ENCODE measurements at regions not wholly inside any gene's neighbourhood (a gene's known extent, or its start where the extent isn't known, plus 50 kb on each side); places are given as distances from the start of the nearest gene placed in this dataset.

DNA sequence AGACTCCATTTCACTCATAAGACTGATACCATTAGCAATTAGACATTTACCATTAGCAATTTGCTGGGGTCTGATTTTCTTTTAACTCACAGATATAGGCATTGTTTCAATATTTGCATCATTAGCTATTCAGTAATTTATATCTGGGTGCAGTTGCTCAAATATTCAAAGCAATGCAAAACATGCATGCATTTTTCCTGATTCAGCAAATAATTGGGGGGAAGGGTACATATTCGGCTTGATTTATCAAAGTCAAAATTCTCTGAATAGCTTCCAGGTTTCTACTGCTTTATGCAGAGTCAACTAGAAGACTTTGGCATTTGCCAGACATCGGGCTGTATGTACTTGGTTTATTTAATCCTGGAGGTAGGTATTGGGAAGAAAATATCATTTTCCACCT is 315.6 kb upstream of the NR2F2 start:
- no peak overlapping the region for H3K4me3 ChIP-seq (replicated peaks; ENCODE audit: insufficient read depth, low read length)
- TF ChIP-seq SPI1 (IDR thresholded peaks at IDR 0.05; ENCODE audit: borderline replicate concordance, low read depth) (no peak), POLR2AphosphoS5 (IDR thresholded peaks at IDR 0.05; ENCODE audit: low read depth) (no peak)
- TF ChIP-seq, protein P1, sequence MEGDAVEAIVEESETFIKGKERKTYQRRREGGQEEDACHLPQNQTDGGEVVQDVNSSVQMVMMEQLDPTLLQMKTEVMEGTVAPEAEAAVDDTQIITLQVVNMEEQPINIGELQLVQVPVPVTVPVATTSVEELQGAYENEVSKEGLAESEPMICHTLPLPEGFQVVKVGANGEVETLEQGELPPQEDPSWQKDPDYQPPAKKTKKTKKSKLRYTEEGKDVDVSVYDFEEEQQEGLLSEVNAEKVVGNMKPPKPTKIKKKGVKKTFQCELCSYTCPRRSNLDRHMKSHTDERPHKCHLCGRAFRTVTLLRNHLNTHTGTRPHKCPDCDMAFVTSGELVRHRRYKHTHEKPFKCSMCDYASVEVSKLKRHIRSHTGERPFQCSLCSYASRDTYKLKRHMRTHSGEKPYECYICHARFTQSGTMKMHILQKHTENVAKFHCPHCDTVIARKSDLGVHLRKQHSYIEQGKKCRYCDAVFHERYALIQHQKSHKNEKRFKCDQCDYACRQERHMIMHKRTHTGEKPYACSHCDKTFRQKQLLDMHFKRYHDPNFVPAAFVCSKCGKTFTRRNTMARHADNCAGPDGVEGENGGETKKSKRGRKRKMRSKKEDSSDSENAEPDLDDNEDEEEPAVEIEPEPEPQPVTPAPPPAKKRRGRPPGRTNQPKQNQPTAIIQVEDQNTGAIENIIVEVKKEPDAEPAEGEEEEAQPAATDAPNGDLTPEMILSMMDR (IDR thresholded peaks at IDR 0.05; ENCODE audit: insufficient read depth, low read length): no peak
- no peak for DNase-seq (ENCODE audit: low read depth in 1 of 2, low spot score in 1 of 2)
- H3K27ac ChIP-seq (replicated peaks): no peak overlapping the region
- H3K27me3 ChIP-seq (ENCODE audit: insufficient read depth, poor library complexity, severe bottlenecking): no peaks in the 10 kb centered on the region

DNA sequence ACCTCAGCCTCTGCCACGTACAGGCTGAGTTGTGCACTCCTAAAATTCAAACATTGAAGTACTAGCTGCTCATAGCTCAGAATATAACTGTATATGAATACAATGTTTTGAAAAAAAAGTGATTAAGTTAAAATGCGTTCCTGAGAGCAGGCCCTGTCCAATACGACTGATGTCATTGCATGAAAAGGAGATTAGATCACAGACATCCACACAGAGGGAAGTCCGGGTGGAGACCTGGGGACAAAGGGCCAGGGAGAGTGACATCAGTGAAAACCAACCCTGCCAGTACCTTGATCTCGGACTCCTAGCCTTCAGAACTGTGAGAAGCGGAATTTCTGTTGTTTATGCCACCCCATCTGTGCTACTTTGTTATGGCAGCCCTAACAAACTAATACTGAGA is 311.4 kb upstream of the NR2F2 start:
- TF ChIP-seq, protein P1 (IDR thresholded peaks at IDR 0.05; ENCODE audit: insufficient read depth, low read length): no peak
- TF ChIP-seq POLR2AphosphoS5 (IDR thresholded peaks at IDR 0.05; ENCODE audit: low read depth) (no peak), GABPA (IDR thresholded peaks at IDR 0.05; ENCODE audit: low read depth) (no peak), SPI1 (IDR thresholded peaks at IDR 0.05; ENCODE audit: borderline replicate concordance, low read depth) (no peak)
- TF ChIP-seq, protein P2, sequence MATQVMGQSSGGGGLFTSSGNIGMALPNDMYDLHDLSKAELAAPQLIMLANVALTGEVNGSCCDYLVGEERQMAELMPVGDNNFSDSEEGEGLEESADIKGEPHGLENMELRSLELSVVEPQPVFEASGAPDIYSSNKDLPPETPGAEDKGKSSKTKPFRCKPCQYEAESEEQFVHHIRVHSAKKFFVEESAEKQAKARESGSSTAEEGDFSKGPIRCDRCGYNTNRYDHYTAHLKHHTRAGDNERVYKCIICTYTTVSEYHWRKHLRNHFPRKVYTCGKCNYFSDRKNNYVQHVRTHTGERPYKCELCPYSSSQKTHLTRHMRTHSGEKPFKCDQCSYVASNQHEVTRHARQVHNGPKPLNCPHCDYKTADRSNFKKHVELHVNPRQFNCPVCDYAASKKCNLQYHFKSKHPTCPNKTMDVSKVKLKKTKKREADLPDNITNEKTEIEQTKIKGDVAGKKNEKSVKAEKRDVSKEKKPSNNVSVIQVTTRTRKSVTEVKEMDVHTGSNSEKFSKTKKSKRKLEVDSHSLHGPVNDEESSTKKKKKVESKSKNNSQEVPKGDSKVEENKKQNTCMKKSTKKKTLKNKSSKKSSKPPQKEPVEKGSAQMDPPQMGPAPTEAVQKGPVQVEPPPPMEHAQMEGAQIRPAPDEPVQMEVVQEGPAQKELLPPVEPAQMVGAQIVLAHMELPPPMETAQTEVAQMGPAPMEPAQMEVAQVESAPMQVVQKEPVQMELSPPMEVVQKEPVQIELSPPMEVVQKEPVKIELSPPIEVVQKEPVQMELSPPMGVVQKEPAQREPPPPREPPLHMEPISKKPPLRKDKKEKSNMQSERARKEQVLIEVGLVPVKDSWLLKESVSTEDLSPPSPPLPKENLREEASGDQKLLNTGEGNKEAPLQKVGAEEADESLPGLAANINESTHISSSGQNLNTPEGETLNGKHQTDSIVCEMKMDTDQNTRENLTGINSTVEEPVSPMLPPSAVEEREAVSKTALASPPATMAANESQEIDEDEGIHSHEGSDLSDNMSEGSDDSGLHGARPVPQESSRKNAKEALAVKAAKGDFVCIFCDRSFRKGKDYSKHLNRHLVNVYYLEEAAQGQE (IDR thresholded peaks at IDR 0.05; ENCODE audit: insufficient replicate concordance, low read depth): no peak
- no peak for DNase-seq (ENCODE audit: low read depth in 1 of 2, low spot score in 1 of 2)
- Histone ChIP-seq H3K4me3 (replicated peaks; ENCODE audit: insufficient read depth, low read length) (no peak overlapping the region), H3K27me3 (ENCODE audit: insufficient read depth, poor library complexity, severe bottlenecking) (no peaks in the 10 kb centered on the region), H3K27ac (replicated peaks) (no peak overlapping the region)

DNA sequence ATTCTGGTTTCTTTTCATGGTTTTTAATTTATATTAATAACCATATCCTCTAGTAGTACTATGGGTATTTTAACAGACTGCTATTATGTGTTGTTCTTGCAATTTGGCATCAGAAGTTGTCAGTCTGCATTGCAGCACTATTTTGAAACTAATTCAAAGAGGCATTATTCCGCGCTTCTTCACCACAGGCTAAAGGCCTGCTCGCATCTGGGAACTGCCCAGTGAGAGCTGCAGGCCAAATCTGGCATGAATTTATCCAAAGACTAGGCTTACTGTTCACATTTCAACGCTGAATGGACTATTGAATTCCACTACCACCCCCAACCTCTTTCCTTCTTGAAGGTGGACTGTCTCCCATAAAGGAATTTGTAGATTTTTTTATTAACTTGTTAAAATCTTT is 310.4 kb upstream of the NR2F2 start:
- no peak overlapping the region for H3K27ac ChIP-seq (replicated peaks)
- TF ChIP-seq, protein P1 (IDR thresholded peaks at IDR 0.05; ENCODE audit: insufficient read depth, low read length): no peak
- TF ChIP-seq POLR2AphosphoS5 (IDR thresholded peaks at IDR 0.05; ENCODE audit: low read depth) (no peak), GABPA (IDR thresholded peaks at IDR 0.05; ENCODE audit: low read depth) (no peak), SPI1 (IDR thresholded peaks at IDR 0.05; ENCODE audit: borderline replicate concordance, low read depth) (no peak)
- TF ChIP-seq, protein P2 (IDR thresholded peaks at IDR 0.05; ENCODE audit: insufficient replicate concordance, low read depth): no peak
- no peak overlapping the region for H3K4me3 ChIP-seq (replicated peaks; ENCODE audit: insufficient read depth, low read length)
- no peaks in the 10 kb centered on the region for H3K27me3 ChIP-seq (ENCODE audit: insufficient read depth, poor library complexity, severe bottlenecking)
- DNase-seq (ENCODE audit: low read depth in 1 of 2, low spot score in 1 of 2): no peak

DNA sequence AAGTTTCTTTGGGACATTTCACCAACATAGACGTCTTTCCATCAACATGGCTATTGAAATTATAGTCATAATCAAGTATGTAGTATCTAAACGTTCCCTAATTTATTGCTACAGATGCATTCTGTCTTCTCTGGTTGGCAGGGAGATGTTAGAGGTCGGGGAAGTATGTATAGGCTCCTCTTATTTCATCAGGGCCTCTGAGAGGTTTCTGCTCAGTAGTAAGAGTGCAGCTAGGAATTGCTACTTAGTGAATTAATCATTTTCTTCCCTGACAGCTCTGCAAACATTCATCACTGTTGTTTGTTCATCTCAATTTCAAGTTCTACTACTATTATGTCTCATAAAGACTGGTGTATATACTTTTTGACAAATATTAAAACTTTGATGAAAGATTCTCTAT is 309.7 kb upstream of the NR2F2 start:
- TF ChIP-seq, protein P2 (IDR thresholded peaks at IDR 0.05; ENCODE audit: insufficient replicate concordance, low read depth): no peak
- TF ChIP-seq, protein P1 (IDR thresholded peaks at IDR 0.05; ENCODE audit: insufficient read depth, low read length): no peak
- TF ChIP-seq GABPA (IDR thresholded peaks at IDR 0.05; ENCODE audit: low read depth) (no peak), POLR2AphosphoS5 (IDR thresholded peaks at IDR 0.05; ENCODE audit: low read depth) (no peak), SPI1 (IDR thresholded peaks at IDR 0.05; ENCODE audit: borderline replicate concordance, low read depth) (no peak)
- no peak for DNase-seq (ENCODE audit: low read depth in 1 of 2, low spot score in 1 of 2)
- no peak overlapping the region for H3K4me3 ChIP-seq (replicated peaks; ENCODE audit: insufficient read depth, low read length)
- H3K27ac ChIP-seq (replicated peaks): no peak overlapping the region
- no peaks in the 10 kb centered on the region for H3K27me3 ChIP-seq (ENCODE audit: insufficient read depth, poor library complexity, severe bottlenecking)
